ENCODE measurements at regions not wholly inside any gene's neighbourhood (a gene's known extent, or its start where the extent isn't known, plus 50 kb on each side); places are given as distances from the start of the nearest gene placed in this dataset.

DNA sequence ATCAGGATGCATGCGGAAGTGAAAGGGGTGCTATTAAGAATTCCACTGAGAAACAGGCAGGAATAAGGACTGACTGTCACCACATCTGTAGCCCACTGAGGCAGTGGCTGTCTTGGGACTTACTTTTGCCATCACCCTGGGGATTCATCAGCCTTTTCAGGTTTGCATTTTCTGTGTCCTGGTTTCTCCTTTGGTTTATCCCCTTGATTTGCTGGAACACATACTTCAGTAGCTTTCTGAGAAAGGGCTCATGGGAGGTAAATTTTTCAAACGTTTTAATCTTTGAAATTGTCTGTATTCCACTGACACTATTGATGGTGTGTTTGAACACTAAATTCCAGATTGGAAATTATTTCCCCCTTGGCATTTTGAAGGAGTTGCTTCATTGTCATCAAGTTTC lies 80.2 kb upstream of the ACTRT2 start:
- ATAC-seq = no peak
- no peak for DNase-seq
- H3K4me3 ChIP-seq = no peak overlapping the region
- no peaks in the 10 kb centered on the region for H3K9me3 ChIP-seq
- no peak for TF ChIP-seq POLR2A (IDR thresholded peaks at IDR 0.05)
- TF ChIP-seq, protein P1, sequence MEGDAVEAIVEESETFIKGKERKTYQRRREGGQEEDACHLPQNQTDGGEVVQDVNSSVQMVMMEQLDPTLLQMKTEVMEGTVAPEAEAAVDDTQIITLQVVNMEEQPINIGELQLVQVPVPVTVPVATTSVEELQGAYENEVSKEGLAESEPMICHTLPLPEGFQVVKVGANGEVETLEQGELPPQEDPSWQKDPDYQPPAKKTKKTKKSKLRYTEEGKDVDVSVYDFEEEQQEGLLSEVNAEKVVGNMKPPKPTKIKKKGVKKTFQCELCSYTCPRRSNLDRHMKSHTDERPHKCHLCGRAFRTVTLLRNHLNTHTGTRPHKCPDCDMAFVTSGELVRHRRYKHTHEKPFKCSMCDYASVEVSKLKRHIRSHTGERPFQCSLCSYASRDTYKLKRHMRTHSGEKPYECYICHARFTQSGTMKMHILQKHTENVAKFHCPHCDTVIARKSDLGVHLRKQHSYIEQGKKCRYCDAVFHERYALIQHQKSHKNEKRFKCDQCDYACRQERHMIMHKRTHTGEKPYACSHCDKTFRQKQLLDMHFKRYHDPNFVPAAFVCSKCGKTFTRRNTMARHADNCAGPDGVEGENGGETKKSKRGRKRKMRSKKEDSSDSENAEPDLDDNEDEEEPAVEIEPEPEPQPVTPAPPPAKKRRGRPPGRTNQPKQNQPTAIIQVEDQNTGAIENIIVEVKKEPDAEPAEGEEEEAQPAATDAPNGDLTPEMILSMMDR (IDR thresholded peaks at IDR 0.05 in 4 of 5, conservative IDR thresholded peaks at IDR 0.05 in 1 of 5) = no peak
- intact Hi-C loops (cut with DNase I; ENCODE audit: low total_unique reads) = no loop called here
- peaks cover 3 to 12% (median 7%) of the 10 kb centered on the region in 3 donors for H3K27me3 ChIP-seq
- no peaks in the 10 kb centered on the region for H3K36me3 ChIP-seq
- in situ Hi-C loops (cut with MboI; ENCODE audit: low sequenced_read_pairs in 4 of 4) = no loop called here
- no peak overlapping the region for H3K27ac ChIP-seq
- no peaks in the 10 kb centered on the region for H3K4me1 ChIP-seq

DNA sequence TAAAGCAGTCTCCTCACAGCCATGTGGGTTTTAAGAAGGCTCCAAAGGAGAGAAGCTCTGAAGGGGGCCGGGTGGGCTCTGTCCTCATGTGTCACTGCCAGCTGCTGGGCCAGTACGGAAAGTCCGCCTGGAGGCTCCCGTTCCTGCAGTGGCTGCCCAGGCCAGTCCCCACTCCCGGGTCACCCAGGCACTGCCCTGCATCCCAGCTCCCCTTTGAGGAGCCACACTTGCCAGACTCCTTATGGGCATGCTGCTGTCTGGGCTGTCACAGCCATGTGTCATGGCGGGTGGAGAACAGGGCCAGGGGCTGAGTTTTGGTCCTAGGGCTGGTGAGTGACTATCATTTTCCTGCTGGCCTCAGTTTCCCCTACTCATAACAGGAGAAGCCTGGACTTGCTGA lies 79.4 kb upstream of the ACTRT2 start:
- in situ Hi-C loops (cut with MboI; ENCODE audit: low sequenced_read_pairs in 4 of 4) = no loop called here
- Histone ChIP-seq H3K27ac (no peak overlapping the region), H3K4me3 (no peak overlapping the region), H3K36me3 (no peaks in the 10 kb centered on the region), H3K9me3 (no peaks in the 10 kb centered on the region), H3K27me3 (peaks cover 8 to 12% (median 11%) of the 10 kb centered on the region in 3 donors), H3K4me1 (no peaks in the 10 kb centered on the region)
- no peak for TF ChIP-seq POLR2A (IDR thresholded peaks at IDR 0.05)
- TF ChIP-seq, protein P1 (IDR thresholded peaks at IDR 0.05 in 4 of 5, conservative IDR thresholded peaks at IDR 0.05 in 1 of 5) = no peak
- no peak for DNase-seq
- intact Hi-C loops (cut with DNase I; ENCODE audit: low total_unique reads) = no loop called here
- ATAC-seq = no peak

DNA sequence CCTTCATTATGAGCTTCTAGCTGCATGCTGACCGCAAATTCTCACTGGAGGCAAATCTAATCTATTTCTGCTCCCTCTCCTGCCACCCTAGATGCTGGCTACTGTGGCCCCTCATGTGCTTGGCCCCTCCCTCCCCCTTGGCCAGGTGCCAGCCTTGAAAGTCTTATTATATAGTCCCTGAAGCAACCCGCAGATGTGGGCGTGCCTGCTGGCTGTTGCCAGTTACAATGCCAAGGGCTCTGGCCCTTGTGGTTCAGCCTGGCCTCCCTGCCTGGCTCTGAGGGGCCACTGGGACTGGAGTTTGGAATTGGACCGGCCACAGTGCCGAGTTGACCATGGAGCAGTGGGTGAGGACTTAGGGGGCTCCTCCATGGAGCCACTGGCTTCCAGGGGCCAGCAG lies 78.9 kb upstream of the ACTRT2 start:
- intact Hi-C loops (cut with DNase I; ENCODE audit: low total_unique reads) = no loop called here
- DNase-seq (no peak), ATAC-seq (no peak)
- TF ChIP-seq POLR2A (IDR thresholded peaks at IDR 0.05) = no peak
- TF ChIP-seq, protein P1 (IDR thresholded peaks at IDR 0.05 in 4 of 5, conservative IDR thresholded peaks at IDR 0.05 in 1 of 5) = no peak
- no peaks in the 10 kb centered on the region for H3K9me3 ChIP-seq
- H3K27ac ChIP-seq = no peak overlapping the region
- H3K27me3 ChIP-seq = peaks cover 8 to 14% (median 12%) of the 10 kb centered on the region in 3 donors
- in situ Hi-C loops (cut with MboI; ENCODE audit: low sequenced_read_pairs in 4 of 4) = no loop called here
- H3K4me1 ChIP-seq = no peaks in the 10 kb centered on the region
- no peak overlapping the region for H3K4me3 ChIP-seq
- H3K36me3 ChIP-seq = no peaks in the 10 kb centered on the region

DNA sequence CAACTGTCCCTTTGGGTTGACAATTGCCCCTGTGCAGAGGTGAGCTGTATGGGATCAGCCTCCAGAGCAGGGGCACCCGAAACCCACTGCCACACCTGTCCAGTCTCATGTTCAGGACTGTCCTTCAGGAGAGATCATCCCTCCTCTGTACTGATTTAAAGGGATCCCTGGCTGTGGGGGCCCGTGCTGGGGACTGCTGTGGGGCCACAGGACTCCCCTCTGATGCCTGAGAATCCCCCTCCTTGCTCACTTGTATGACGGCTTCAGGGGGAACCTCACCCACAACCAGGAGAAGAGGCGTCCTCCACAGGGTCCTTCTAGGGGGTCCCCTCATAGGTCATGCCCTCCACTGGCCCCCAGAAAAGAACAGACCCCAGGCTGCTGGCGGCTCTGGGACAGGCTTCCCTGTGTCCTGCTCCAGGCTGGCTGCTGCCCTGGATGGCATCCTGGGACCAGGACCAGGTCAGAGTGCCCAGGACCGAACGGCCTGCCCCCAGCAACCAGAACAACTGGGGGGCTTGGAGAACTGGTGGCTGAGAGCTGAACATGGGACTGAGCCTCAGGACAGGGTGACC lies 77.5 kb upstream of the ACTRT2 start:
- Histone ChIP-seq H3K4me1 (no peaks in the 10 kb centered on the region), H3K36me3 (no peaks in the 10 kb centered on the region), H3K27me3 (peaks cover 18 to 22% (median 20%) of the 10 kb centered on the region in 3 donors), H3K27ac (no peak overlapping the region), H3K4me3 (no peak overlapping the region), H3K9me3 (no peaks in the 10 kb centered on the region)
- in situ Hi-C loops (cut with MboI; ENCODE audit: low sequenced_read_pairs in 4 of 4) = no loop called here
- no peak for TF ChIP-seq POLR2A (IDR thresholded peaks at IDR 0.05)
- TF ChIP-seq, protein P1 (IDR thresholded peaks at IDR 0.05 in 4 of 5, conservative IDR thresholded peaks at IDR 0.05 in 1 of 5) = no peak
- intact Hi-C loops (cut with DNase I; ENCODE audit: low total_unique reads) = no loop called here
- DNase-seq (no peak), ATAC-seq (no peak)

DNA sequence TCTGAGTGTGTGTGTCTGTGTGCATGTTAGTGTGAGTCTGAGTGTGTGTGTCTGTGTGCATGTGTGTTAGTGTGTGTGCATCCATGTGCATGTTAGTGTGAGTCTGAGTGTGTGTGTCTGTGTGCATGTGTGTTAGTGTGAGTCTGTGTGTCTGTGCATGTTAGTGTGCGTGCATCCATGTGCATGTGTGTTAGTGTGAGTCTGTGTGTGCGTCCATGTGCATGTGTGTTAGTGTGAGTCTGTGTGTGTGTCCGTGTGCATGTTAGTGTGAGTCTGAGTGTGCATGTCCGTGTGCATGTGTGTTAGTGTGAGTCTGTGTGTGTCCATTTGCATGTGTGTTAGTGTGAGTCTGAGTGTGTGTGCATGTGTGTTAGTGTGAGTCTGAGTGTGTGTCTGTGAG lies 76.6 kb upstream of the ACTRT2 start:
- no peak for TF ChIP-seq POLR2A (IDR thresholded peaks at IDR 0.05)
- TF ChIP-seq, protein P1 (IDR thresholded peaks at IDR 0.05 in 4 of 5, conservative IDR thresholded peaks at IDR 0.05 in 1 of 5) = no peak
- no peaks in the 10 kb centered on the region for H3K9me3 ChIP-seq
- intact Hi-C loops (cut with DNase I; ENCODE audit: low total_unique reads) = no loop called here
- no peak overlapping the region for H3K4me3 ChIP-seq
- no peaks in the 10 kb centered on the region for H3K36me3 ChIP-seq
- H3K27me3 ChIP-seq = peaks cover 20 to 25% (median 23%) of the 10 kb centered on the region in 3 donors
- no peaks in the 10 kb centered on the region for H3K4me1 ChIP-seq
- no peak for ATAC-seq
- no peak overlapping the region for H3K27ac ChIP-seq
- in situ Hi-C loops (cut with MboI; ENCODE audit: low sequenced_read_pairs in 4 of 4) = no loop called here
- DNase-seq = no peak

Data from gastrocnemius medialis (tissue), 4 donors.